GM12878 (cell line): ENCODE measurements at regions not wholly inside any gene's neighbourhood (a gene's known extent, or its start where the extent isn't known, plus 50 kb on each side); places are given as distances from the start of the nearest gene placed in this dataset.

Experiments
- MXI1 ChIP-seq: fragments of 150-350 bp; IDR thresholded peaks from 2 replicates; pipeline ENCODE4 v1.6.1; 2011; ENCODE audit warnings: low read depth, mild to moderate bottlenecking, inconsistent platforms, low read length, improper control_type of control experiment
- TF ChIP-seq, protein P1 (sequence below), 3 experiments: IDR thresholded peaks in 2 of 3; conservative IDR thresholded peaks in 1 of 3; 2 replicates each; pipeline ENCODE4 v1.5.1; 2011; ENCODE audit warnings: low read depth in 3 of 3, low read length in 3 of 3, mild to moderate bottlenecking in 3 of 3, control low read depth in 2 of 3, moderate library complexity in 2 of 3, inconsistent platforms in 1 of 3, mixed read lengths in 1 of 3; ENCODE audit not compliant: control insufficient read depth in 2 of 3, insufficient read depth in 1 of 3; ENCODE audit errors: extremely low read depth in 1 of 3

GRCh38 chr2:211306929-211307328, 750.5 kb downstream of the CPS1 start:
- TF ChIP-seq, protein P1, sequence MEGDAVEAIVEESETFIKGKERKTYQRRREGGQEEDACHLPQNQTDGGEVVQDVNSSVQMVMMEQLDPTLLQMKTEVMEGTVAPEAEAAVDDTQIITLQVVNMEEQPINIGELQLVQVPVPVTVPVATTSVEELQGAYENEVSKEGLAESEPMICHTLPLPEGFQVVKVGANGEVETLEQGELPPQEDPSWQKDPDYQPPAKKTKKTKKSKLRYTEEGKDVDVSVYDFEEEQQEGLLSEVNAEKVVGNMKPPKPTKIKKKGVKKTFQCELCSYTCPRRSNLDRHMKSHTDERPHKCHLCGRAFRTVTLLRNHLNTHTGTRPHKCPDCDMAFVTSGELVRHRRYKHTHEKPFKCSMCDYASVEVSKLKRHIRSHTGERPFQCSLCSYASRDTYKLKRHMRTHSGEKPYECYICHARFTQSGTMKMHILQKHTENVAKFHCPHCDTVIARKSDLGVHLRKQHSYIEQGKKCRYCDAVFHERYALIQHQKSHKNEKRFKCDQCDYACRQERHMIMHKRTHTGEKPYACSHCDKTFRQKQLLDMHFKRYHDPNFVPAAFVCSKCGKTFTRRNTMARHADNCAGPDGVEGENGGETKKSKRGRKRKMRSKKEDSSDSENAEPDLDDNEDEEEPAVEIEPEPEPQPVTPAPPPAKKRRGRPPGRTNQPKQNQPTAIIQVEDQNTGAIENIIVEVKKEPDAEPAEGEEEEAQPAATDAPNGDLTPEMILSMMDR (IDR thresholded peaks at IDR 0.05 in 2 of 3, conservative IDR thresholded peaks at IDR 0.05 in 1 of 3; ENCODE audit: control insufficient read depth in 2 of 3, extremely low read depth in 1 of 3, insufficient read depth in 1 of 3, low read depth in 3 of 3, low read length in 3 of 3): no peak
- TF ChIP-seq MXI1: no peak
